ENCODE measurements at regions not wholly inside any gene's neighbourhood (a gene's known extent, or its start where the extent isn't known, plus 50 kb on each side); places are given as distances from the start of the nearest gene placed in this dataset.

DNA sequence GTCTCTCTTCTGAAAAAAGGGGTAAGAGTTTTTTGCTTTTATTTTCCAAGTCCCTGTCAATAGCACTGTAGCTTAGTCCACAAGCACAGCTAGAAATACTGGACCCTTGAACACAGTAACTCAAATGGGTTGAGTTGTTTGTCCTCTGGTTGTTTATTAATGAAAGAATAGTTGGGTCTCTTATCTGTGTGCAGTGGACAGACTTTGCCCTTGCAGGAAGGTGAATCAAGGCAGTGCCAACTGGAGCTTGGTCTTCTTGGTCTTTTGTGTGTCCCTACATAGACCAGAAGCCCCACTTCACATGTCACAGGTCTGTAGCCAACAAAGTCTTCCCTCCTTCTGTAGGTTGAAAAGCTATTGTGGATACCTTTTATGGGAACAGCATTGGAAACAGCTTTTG lies 322.0 kb downstream of the AACS start:
- Histone ChIP-seq H3K36me3 (no peaks in the 10 kb centered on the region), H3K27ac (no peak overlapping the region), H3K27me3 (replicated peaks) (no peaks in the 10 kb centered on the region), H3K4me3 (no peak overlapping the region), H3K9me3 (replicated peaks) (no peaks in the 10 kb centered on the region), H3K4me1 (replicated peaks) (no peaks in the 10 kb centered on the region)
- DNase-seq (ENCODE audit: low read depth in 1 of 2, low spot score in 2 of 2): no peak

DNA sequence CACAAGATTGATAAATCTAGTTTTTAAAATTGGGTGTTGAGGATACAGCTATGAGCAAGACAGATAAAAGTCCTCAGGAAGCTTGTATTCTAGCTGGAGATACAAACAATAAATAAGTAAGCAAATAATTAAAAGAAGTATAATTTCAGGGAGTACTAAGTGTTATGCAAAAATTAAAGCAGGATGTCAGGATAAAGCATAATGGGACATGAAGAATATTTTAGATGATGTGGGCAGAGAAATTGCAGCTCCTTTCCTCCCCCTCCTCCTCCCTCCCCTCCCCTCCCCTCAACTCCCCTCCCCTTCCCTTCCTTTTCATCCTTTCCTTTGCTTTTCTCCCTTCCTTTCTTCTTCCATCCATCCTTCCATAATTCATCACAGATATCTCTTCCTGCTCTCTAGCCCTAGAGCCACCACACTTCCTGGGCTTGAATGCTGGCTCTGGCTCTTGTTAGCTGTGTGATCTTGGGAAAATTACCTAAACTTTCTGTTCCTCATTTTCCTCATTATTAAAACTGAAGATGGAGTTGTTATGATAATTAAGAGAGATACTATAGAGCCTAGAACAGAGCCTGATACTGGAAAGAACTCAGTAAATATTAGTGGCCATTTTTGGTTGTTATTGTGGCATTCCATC lies 323.9 kb downstream of the AACS start:
- no peak for DNase-seq (ENCODE audit: low read depth in 1 of 2, low spot score in 2 of 2)
- no peak overlapping the region for H3K4me3 ChIP-seq
- no peaks in the 10 kb centered on the region for H3K36me3 ChIP-seq
- H3K27ac ChIP-seq: no peak overlapping the region
- H3K27me3 ChIP-seq (replicated peaks): no peaks in the 10 kb centered on the region
- H3K9me3 ChIP-seq (replicated peaks): no peaks in the 10 kb centered on the region
- H3K4me1 ChIP-seq (replicated peaks): no peaks in the 10 kb centered on the region

DNA sequence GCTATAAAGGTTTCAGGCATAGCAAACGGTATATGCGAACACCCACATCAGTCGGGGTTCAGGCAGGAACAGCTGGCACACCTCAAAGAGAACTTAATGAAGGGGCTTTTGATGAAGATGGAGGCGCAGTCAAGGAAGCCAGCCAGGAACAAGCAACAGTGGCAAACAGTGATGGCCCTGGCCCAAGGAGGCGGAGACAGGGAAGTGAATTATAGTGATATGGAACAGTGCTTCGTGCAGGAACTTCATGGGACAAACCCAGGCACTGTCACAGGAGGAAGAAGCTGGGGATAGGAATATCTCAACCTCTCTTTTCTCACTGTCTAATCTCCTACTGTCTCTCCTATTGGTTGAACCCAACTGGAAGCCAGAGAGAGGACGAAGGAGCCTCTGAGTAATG lies 328.3 kb downstream of the AACS start:
- Histone ChIP-seq H3K9me3 (replicated peaks) (no peaks in the 10 kb centered on the region), H3K4me3 (no peak overlapping the region), H3K4me1 (replicated peaks) (no peaks in the 10 kb centered on the region)

DNA sequence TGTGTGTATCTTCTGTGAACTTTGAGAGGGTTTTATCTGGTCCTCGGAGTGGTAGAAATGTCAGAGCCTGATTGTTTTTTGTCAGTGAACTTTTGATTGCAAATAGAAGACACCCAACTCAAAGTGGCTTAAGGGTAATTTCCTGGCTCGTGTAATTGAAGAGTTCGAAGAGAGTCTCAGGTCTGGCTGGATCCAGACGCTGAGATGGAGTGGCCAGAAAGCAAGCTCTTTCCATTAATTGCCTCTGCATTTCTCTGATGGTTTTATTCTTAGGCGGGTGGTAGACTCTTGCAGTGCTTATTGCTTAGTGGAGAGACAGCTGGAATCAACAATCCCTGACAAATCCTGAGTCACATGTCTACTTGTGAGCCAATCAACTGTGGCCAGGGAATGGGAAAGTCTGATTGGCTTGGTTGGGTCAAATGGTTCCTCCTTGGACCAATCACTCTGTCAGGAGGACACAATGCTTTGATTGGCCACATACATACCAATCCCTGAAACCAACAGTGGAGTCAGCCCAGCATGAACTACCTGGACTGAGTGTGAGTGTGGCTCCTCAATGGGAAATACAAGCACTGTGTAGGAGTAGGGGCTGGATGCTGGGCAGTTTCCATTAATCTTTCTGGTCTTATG lies 330.5 kb downstream of the AACS start:
- Histone ChIP-seq H3K27ac (no peak overlapping the region), H3K9me3 (replicated peaks) (no peaks in the 10 kb centered on the region), H3K36me3 (no peaks in the 10 kb centered on the region), H3K4me3 (no peak overlapping the region), H3K4me1 (replicated peaks) (no peaks in the 10 kb centered on the region), H3K27me3 (replicated peaks) (no peaks in the 10 kb centered on the region)
- DNase-seq (ENCODE audit: low read depth in 1 of 2, low spot score in 2 of 2): no peak

More for the DNA sequence above, 328.3 kb downstream of the AACS start:
- Histone ChIP-seq H3K27ac (no peak overlapping the region), H3K36me3 (no peaks in the 10 kb centered on the region), H3K27me3 (replicated peaks) (no peaks in the 10 kb centered on the region)
- DNase-seq (ENCODE audit: low read depth in 1 of 2, low spot score in 2 of 2): no peak

- no peak overlapping the region for H3K27ac ChIP-seq
- H3K4me3 ChIP-seq: no peak overlapping the region
- no peaks in the 10 kb centered on the region for H3K9me3 ChIP-seq (replicated peaks)
- no peak for DNase-seq (ENCODE audit: low read depth in 1 of 2, low spot score in 2 of 2)
- H3K27me3 ChIP-seq (replicated peaks): no peaks in the 10 kb centered on the region
- H3K4me1 ChIP-seq (replicated peaks): no peaks in the 10 kb centered on the region
- no peaks in the 10 kb centered on the region for H3K36me3 ChIP-seq
Measured at GRCh38 chr12:125399489-125399888, 334.3 kb downstream of the AACS start.

- Histone ChIP-seq H3K9me3 (replicated peaks) (no peaks in the 10 kb centered on the region), H3K27me3 (replicated peaks) (no peaks in the 10 kb centered on the region), H3K27ac (no peak overlapping the region), H3K36me3 (no peaks in the 10 kb centered on the region), H3K4me3 (no peak overlapping the region), H3K4me1 (replicated peaks) (no peaks in the 10 kb centered on the region)
- DNase-seq (ENCODE audit: low read depth in 1 of 2, low spot score in 2 of 2): peak in 1 of 2 experiments; percentile 5
Measured at GRCh38 chr12:125402874-125403789, 337.9 kb downstream of the AACS start.

DNA sequence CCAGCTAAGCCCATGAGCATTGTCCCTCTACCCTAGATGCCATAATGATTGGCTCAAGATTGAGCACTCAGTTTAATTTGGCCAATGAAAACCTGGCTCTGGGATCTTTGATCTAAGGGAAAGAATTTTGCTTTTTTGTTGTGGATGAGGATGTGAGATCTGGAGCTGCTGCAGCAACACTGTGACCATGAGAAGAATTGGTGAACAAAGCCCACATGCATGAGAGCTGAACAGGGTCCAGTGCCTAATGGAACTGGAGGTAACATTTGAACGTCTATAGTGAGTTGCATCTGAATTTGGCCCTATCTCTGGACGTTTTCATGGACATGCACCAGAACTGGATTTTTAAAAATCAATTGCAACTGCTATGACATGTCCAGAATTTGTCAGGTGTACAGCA lies 338.6 kb downstream of the AACS start:
- Histone ChIP-seq H3K36me3 (no peaks in the 10 kb centered on the region), H3K27me3 (replicated peaks) (no peaks in the 10 kb centered on the region), H3K4me3 (no peak overlapping the region), H3K4me1 (replicated peaks) (no peaks in the 10 kb centered on the region), H3K9me3 (replicated peaks) (no peaks in the 10 kb centered on the region), H3K27ac (no peak overlapping the region)
- no peak for DNase-seq (ENCODE audit: low read depth in 1 of 2, low spot score in 2 of 2)

GRCh38 chr12:125406131-125406530 lies 340.9 kb downstream of the AACS start:
- no peaks in the 10 kb centered on the region for H3K36me3 ChIP-seq
- no peaks in the 10 kb centered on the region for H3K4me1 ChIP-seq (replicated peaks)
- no peak for DNase-seq (ENCODE audit: low read depth in 1 of 2, low spot score in 2 of 2)
- no peaks in the 10 kb centered on the region for H3K9me3 ChIP-seq (replicated peaks)
- H3K4me3 ChIP-seq: no peak overlapping the region
- no peak overlapping the region for H3K27ac ChIP-seq
- no peaks in the 10 kb centered on the region for H3K27me3 ChIP-seq (replicated peaks)

DNA sequence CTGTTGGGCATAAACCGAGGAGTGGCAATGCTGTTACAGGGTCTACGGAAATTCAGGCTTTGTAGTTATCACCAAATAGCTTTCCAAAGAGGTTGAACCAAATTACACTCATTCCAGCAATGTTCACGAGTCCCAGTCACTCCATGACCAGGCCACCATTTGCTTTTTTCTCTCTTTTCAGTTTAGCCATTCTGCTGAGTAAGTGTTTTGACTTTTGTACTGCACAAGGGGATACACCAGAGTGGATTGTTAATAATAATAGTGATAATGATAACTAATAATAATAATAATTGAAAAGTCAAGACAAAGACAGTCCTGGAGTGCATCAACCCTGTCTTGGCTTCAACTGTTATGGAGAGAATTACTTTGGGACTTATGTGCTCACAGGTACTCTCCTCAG lies 343.5 kb downstream of the AACS start:
- no peaks in the 10 kb centered on the region for H3K4me1 ChIP-seq (replicated peaks)
- no peaks in the 10 kb centered on the region for H3K27me3 ChIP-seq (replicated peaks)
- no peak overlapping the region for H3K4me3 ChIP-seq
- H3K36me3 ChIP-seq: no peaks in the 10 kb centered on the region
- no peaks in the 10 kb centered on the region for H3K9me3 ChIP-seq (replicated peaks)
- H3K27ac ChIP-seq: no peak overlapping the region
- DNase-seq (ENCODE audit: low read depth in 1 of 2, low spot score in 2 of 2): no peak

GRCh38 chr12:125412506-125412905 lies 347.3 kb downstream of the AACS start:
- Histone ChIP-seq H3K27ac (no peak overlapping the region), H3K9me3 (replicated peaks) (no peaks in the 10 kb centered on the region), H3K4me1 (replicated peaks) (no peaks in the 10 kb centered on the region), H3K4me3 (no peak overlapping the region), H3K27me3 (replicated peaks) (no peaks in the 10 kb centered on the region), H3K36me3 (no peaks in the 10 kb centered on the region)
- DNase-seq (ENCODE audit: low read depth in 1 of 2, low spot score in 2 of 2): no peak

DNA sequence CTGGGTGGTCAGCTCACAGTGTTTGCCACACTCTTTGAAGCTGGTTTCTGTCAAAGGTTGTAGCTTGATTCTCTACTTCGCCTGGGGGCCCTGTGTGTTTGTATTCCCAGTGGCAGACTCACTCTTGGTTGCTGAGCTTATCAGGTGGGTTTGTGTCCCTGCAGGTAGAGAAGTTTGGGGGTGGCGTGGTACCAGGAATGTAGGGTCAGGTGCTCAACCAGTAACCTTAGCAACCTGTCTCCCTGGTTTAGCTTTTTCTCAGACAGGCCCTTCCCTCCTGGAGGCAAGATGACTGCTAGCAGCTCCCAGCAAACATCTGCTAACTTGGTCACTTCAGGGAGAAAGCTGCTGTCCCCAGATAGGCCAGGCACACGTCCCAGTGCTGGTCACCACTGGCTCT lies 352.2 kb downstream of the AACS start:
- DNase-seq (ENCODE audit: low read depth in 1 of 2, low spot score in 2 of 2): no peak
- no peaks in the 10 kb centered on the region for H3K9me3 ChIP-seq (replicated peaks)
- H3K4me3 ChIP-seq: no peak overlapping the region
- no peaks in the 10 kb centered on the region for H3K27me3 ChIP-seq (replicated peaks)
- no peak overlapping the region for H3K27ac ChIP-seq
- H3K36me3 ChIP-seq: no peaks in the 10 kb centered on the region
- no peaks in the 10 kb centered on the region for H3K4me1 ChIP-seq (replicated peaks)

DNA sequence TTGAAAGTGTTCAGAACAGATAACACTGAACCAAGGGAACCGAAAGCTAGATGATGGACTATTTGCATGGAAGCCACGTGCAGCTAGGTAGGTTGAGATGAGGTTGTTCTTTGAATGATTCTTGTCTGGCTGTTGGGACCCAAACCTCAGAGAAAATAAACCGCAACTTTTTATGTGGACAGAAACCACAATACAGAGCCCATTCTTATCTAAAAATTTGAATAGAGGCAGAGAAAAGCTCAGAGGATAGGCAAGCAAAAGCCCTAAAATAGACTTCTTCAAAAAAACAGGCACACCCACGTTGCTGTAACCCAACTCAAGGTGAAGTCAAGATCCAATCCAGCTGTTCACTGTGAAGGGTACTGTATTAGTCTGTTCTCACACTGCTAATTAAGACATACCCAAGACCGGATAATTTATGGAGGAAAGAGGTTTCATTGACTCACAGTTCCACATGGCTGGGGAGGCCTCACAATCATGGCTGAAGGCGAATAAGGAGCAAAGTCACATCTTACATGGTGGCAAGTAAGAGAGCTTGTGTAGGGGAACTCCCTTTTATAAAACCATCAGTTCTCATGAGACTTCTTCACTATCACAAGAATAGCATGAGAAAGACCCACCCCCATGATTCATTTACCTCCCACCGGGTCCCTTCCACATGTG lies 353.8 kb downstream of the AACS start:
- Histone ChIP-seq H3K36me3 (no peaks in the 10 kb centered on the region), H3K4me3 (no peak overlapping the region), H3K4me1 (replicated peaks) (no peaks in the 10 kb centered on the region), H3K9me3 (replicated peaks) (no peaks in the 10 kb centered on the region), H3K27ac (no peak overlapping the region), H3K27me3 (replicated peaks) (no peaks in the 10 kb centered on the region)
- DNase-seq (ENCODE audit: low read depth in 1 of 2, low spot score in 2 of 2): no peak

GRCh38 chr12:125424909-125425308 lies 359.7 kb downstream of the AACS start:
- no peaks in the 10 kb centered on the region for H3K36me3 ChIP-seq
- no peaks in the 10 kb centered on the region for H3K4me1 ChIP-seq (replicated peaks)
- no peak for DNase-seq (ENCODE audit: low read depth in 1 of 2, low spot score in 2 of 2)
- H3K27ac ChIP-seq: no peak overlapping the region
- H3K9me3 ChIP-seq (replicated peaks): no peaks in the 10 kb centered on the region
- no peaks in the 10 kb centered on the region for H3K27me3 ChIP-seq (replicated peaks)
- H3K4me3 ChIP-seq: no peak overlapping the region

DNA sequence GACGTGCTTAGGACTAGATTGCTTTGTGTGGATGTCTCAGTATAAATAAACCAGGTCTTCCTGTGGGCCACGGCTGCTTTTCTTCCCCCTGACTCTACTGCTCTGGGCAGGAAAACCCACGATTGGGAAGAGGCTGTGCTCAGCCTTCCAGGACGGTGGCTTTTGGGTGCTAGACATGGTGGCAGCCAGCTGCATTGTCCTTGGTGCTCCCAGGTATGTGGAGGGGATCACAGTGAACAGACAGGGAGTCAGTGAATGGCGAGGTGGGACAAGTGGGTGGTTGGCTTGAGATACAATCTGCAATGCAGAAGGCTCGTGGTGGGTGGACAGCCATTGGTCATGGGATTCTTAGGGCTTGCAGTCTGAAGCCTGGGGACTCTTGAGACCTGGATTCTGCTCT lies 366.3 kb downstream of the AACS start:
- H3K27ac ChIP-seq: no peak overlapping the region
- no peaks in the 10 kb centered on the region for H3K36me3 ChIP-seq
- no peaks in the 10 kb centered on the region for H3K27me3 ChIP-seq (replicated peaks)
- H3K4me1 ChIP-seq (replicated peaks): no peaks in the 10 kb centered on the region
- H3K4me3 ChIP-seq: no peak overlapping the region
- H3K9me3 ChIP-seq (replicated peaks): no peaks in the 10 kb centered on the region
- DNase-seq (ENCODE audit: low read depth in 1 of 2, low spot score in 2 of 2): no peak
